ENCODE measurements at regions not wholly inside any gene's neighbourhood (a gene's known extent, or its start where the extent isn't known, plus 50 kb on each side); places are given as distances from the start of the nearest gene placed in this dataset.
"Not testable (repeated sequence)": the region's sequence is repeated elsewhere in the genome, so short reads cannot be mapped to it uniquely, and the experiment has no call there.

DNA sequence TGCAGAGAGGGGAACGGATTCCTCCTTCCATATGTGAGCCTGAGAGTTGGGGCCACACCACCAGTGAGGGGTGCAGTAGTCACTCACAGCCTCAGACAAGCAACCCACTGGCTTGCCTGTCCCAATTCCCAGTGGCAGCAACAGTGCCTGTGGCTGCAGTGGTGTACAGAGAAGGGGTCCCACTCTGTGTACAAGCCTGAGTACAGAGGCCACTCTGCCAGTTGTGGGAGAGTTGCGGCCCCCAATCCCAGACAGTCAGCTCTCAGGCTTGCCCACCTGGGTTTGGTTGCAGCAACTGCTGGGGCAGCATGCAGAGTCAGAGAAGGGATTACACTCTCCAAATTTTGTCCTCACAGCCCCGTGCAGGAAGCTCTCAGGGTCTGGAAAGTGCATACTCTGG, 133.2 kb upstream of the RFX3 start:
- DNase-seq = no peak

DNA sequence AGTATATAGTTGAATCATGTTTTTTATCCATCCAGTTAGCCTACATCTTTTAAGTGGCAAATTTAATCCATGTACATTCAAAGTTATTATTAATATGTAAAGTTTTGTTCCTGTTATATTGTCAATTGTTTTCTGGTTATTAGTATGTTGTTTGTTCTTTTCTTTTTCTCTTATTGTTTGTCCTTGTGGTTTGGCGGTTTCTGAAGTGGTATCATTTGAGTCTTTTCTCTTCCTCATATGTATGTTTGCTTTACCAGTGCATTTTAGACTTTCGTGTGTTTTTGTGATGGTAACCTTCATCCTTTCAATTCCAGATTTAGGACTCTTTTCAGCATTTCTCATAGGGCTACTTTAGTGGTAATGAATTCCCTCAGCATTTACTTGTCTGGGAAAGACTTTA, 130.4 kb upstream of the RFX3 start:
- DNase-seq = no peak

DNA sequence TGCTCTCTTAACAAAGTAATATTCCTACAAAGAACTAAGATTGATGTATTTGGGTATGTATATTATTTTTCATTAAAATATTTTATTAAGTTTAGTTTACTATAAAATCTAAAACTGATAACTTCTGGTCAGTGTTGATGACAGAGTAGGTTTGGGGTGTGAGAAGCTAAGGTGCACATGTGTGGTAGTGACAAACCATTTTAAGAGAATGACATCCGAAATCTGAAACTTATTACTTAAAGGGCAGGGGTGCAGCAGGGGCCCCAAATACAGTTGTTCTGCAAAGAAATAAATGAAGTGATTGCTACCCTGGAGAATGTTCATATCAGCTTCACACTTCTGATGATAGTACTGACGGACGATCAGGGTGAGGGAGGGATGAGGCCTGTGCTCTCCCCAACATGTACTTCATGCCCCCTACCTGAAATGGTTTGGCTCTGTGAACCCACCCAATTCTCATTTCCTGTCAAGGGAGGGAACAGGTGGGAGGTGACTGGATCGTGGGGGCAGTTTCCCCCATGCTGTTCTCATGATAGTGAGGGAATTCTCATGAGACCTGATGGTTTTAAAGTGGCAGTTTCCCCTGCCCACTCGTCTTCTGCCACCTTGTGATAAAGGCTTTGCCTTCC, 125.3 kb upstream of the RFX3 start:
- no peak for DNase-seq

DNA sequence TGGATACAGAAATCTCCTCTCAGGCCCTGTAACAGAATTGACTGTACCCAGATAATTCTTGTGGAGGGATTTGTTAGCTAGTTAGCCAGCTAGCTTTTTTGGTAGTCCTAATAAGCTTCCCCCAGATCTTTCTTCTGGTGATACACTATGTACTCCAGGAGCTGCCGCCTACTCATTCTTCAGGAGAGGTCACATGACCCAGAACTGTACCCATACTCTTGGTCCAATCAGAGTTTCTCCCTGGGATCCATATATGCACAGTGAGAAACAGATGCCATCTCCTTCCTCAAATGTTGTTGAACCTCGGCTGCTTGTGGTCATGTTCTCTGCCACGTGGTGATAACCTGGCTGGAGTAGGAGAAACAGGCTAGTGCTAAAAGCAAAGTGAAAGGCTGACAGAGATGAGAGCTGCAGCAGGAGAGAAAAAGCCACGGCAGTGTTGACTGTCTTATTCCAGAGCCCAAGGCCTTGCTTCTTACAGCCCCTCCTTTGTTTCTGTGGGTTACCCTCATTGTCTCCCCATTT, 123.0 kb upstream of the RFX3 start:
- no peak for DNase-seq

DNA sequence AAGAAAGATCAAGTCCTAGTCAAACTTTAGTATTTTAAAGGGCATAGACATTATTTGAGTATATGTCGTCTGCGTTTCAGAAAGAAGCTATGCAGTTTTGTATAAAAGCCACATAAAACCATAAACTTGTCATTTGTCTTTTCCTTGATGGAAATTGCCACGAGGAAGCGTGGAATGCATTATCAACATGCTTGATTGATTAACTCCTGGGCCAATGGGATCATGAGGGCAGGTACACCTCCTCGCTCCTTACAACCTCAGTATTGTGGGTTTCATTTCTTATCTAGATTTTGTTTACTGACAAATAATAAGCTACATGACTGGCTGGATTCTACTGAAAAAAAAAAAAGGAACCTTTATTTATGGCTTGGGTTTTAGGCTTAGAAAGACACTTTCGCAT, 122.5 kb upstream of the RFX3 start:
- DNase-seq = no peak

DNA sequence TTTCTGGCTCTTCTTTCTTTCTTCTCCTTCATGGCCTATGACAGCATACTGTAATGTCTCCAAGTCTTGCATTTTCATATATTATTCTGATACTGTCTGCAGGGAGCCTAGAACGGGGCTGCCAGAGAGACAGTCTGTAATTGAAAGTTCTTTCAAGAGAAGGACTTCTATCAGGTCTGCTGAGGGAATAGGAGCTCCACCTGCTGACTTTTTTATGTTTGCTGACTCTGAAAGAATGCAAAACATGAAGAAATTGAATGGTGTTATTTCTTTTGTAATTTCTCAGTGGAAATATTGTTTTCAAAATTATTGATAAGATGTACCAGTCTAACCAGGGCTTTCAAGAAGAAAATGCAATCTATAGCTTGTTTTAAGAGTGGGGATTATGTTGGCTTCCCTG, 121.9 kb upstream of the RFX3 start:
- DNase-seq = no peak

DNA sequence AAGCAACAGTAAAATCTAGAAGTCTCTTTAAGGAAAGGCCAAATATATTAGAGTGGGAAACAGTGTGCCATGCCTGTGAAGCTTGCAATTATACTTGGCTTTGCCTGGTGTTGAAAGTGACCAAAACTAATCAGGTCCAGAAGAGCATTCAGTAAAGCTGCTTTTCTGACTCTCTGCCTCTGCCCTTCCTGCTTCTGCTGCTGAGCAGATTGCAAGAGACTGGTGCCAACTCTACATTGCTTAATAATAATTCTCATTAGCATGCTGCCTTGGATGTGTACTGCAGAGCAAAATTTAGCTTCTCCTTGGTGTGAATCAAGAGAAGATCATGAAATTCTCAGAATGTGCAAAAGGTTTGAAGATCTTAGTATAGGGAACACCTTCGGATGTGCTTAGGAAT, 120.4 kb upstream of the RFX3 start:
- no peak for DNase-seq

DNA sequence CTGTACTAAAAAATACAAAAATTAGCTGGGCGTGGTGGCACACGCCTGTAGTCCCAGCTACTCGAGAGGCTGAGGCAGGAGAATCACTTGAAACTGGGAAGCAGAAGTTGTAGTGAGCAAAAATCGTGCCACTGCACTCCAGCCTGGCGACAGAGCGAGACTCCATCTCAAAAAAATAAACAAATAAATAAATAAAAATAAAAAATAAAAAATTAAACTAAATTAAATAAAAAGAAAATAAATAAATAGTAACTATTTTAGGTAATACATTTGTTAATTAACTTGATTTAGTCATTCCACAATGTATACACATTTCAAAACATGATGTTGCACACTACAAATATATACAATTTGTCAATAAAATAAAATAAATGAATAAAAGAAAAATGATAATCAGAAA, 116.3 kb upstream of the RFX3 start:
- DNase-seq = not testable (repeated sequence)

DNA sequence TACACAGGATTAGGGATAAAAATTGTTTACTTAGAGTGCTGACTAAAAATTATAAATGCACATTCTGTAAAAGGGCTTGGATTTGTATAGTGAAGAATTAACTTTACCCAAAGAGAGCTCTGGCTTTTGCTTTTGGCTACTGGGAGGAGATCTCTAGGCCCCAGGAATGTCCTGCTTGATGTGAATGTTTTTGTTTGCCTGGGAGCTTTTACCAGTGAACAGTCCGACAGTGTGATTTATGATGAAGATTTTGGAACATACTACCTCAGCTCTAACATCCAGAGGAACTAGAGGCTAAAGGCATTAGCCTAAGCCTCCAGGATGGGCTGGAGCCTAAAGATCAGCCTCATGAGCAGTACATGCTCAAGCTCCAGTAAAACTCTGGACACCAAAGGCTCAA, 103.7 kb upstream of the RFX3 start:
- DNase-seq = no peak

DNA sequence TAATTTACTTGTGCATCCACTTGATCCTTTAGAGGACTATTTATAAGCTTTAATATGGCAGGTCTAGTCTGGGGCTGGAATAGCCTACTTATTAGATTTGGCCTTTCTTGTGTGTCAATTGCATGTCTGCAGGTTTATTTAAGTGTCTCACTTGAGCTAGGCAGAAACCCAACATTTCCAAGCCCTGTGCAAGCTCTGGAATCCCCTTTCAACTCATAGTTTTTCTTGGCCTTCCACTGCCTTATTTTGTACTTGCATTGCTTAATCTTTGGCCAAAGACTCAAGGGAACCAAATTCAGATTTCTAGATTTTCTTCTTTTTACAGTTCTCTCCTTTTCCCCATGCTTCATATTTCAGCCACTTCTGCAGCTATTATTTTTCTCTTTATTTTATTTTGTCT, 102.4 kb upstream of the RFX3 start:
- DNase-seq = no peak

DNA sequence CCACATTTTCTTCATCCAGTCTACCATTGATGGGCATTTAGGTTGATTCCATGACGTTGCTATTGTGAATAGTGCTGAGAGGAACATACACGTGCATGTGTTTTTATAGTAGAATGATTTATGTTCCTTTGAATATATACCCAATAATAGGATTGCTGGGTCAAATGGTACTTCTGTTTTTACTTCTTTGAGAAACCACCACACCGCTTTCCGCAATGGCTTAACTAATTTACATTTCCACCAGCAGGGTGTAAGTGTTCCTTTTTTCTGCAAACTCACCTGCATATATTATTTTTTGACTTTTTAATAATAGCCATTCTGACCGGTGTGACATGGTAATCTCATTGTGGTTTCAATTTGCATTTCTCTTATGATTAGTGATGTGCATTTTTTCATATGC, 82.2 kb upstream of the RFX3 start:
- no peak for DNase-seq

DNA sequence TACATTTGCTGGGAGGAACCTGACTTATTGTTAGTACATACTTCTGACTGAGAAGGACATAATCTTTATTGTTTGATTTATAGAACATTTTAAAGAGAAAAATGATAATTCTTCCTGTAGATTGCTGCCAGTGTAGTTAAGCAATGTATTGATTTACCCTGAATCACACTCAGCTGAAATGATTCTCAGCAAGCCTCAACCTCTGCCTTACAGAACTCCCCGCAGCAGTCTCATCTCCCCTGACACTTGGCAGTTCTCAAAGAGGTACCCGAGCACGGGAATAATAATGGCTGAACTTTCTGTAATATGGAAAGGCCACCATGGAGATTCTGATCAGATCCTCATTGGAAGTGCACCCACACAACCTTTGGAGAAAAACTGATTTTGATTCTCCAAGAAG, 74.9 kb upstream of the RFX3 start:
- DNase-seq = no peak

DNA sequence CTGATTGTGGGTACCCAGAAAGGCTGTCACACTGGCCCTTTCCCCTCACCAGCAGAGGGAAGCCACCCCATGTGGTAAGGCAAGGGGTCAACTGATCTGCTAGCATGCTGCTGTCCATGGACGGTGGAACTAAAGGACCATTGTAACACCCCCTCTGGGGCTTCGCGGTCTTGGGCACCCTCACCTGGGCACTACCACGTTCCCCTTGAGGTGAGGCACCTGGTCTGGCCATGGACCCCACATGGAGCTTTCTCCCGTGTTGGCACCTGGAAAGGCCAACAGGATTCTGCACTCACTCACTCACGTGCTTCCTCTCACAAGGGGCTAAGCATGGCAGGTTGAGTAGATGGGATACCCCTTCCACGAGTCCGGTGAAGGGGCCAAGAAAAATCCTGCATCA, 72.0 kb upstream of the RFX3 start:
- no peak for DNase-seq

DNA sequence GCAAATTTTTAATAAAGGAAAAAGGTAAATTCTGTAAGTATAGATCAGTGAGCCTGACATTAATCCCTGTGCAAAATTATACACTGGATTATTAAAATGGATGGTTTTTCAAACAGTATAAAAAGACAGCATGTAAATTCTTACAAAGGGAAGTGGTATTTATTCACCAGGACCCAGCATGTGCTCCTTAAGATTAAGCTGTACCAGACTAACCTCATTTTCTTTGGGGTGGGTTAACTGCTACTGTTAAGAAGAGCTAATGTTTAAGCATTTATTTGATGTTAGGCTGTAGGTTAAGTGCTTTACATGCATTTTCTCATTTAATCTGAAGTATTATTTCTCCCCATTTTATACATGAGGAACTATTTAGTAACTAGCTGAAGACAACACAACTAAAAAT, 60.3 kb upstream of the RFX3 start:
- DNase-seq = no peak

DNA sequence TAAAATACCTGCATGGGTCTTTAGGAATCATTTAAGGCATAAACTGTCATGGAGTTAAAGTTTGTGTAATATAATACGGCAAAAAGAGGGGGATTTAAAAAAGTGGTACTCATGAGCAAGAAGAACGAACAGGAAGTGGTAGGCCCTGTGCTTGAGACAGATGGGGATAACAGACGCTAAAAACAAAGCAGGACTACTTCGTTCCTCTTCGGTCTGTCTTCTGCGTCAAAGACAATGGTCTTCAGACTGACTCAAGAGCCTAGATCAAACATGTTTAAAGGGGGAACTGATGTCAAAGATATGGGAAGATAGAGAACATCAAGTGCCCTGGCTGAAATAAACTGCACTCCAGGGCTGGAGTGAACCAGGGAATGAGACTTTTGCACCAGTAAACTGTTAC, 59.8 kb upstream of the RFX3 start:
- no peak for DNase-seq

DNA sequence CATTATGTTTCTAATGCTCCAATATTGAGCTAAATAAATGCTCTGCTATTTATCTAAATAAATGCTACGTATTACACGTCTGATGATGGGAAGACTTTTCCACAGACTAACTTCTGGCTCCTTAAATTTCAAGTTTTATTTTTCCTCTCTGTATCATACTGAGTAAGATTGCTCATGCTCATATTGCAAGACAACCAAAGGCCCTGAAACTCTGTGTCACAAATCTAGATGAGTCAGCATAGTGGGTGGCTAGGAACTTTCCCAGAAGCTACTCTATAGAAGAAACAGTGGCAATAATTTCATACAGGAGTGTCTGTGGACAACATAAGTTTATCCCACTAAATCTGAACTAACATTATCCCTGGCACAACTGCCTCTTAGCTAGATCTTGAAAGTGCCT, 53.0 kb upstream of the RFX3 start:
- DNase-seq = no peak

DNA sequence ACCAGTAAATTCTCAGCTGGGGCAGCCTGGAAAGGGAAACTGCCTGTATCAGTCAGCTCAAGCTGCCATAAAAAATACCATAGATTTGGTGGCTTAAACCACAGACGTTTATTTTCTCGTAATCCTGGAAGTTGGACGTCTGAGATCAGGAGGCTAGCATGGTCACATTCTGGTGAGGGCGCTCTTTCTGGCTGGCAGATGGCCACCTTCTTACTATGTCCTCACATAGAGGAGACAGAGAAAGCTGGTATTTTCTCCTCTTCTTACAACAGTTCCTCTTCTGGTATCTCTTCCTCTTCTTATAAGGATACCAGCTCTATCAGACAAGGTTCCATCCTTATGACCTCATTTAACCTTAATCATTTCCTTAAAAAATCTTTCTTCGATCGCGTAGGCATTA, 50.5 kb upstream of the RFX3 start:
- DNase-seq = no peak

DNA sequence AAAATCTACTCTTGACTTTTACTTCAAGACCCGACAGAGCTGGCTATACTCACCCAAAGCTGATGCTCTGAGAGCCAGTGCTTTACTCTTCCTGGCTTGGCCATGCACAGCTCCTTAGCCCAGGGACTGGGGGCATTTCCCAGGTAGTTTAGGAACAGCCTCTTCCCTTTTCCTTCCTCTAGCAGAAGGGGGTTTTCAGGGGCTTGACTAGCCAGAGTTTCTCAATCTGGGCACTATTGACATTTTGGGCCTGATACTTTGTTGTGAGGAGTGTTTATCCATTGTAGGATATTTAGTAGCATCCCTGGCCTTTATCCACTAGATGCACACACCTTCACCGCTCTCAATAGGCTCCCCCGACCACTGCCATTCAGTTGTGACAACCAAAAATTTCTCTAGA, 50.0 kb upstream of the RFX3 start:
- no peak for DNase-seq

Data from NCI-H510A treated with DMSO at 0.1 percent for 48 hours (cell line).